OCI-LY7 (cell line): ENCODE measurements at regions not wholly inside any gene's neighbourhood (a gene's known extent, or its start where the extent isn't known, plus 50 kb on each side); places are given as distances from the start of the nearest gene placed in this dataset.

Experiments
- EZH2phosphoT487 ChIP-seq: fragments of 200-600 bp; sonication (generic); IDR thresholded peaks from 2 replicates; pipeline ENCODE4 v1.6.1; 2018; ENCODE audit warnings: low read depth, borderline replicate concordance, mild to moderate bottlenecking, mixed run types, antibody characterized with exemption, low read length, moderate library complexity, mixed read lengths
- TF ChIP-seq, protein P1 (sequence below): fragments of 200-600 bp; sonication (generic); conservative IDR thresholded peaks from 2 replicates; pipeline ENCODE4 v1.5.1; 2014; ENCODE audit warnings: mild to moderate bottlenecking, antibody characterized with exemption, low read length, moderate library complexity, mixed read lengths

- TF ChIP-seq, protein P1, sequence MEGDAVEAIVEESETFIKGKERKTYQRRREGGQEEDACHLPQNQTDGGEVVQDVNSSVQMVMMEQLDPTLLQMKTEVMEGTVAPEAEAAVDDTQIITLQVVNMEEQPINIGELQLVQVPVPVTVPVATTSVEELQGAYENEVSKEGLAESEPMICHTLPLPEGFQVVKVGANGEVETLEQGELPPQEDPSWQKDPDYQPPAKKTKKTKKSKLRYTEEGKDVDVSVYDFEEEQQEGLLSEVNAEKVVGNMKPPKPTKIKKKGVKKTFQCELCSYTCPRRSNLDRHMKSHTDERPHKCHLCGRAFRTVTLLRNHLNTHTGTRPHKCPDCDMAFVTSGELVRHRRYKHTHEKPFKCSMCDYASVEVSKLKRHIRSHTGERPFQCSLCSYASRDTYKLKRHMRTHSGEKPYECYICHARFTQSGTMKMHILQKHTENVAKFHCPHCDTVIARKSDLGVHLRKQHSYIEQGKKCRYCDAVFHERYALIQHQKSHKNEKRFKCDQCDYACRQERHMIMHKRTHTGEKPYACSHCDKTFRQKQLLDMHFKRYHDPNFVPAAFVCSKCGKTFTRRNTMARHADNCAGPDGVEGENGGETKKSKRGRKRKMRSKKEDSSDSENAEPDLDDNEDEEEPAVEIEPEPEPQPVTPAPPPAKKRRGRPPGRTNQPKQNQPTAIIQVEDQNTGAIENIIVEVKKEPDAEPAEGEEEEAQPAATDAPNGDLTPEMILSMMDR = no peak
- TF ChIP-seq EZH2phosphoT487 = no peak
Measured at GRCh38 chr13:34654203-34654602, 287.9 kb upstream of the NBEA start.
